ENCODE measurements at regions not wholly inside any gene's neighbourhood (a gene's known extent, or its start where the extent isn't known, plus 50 kb on each side); places are given as distances from the start of the nearest gene placed in this dataset.

DNA sequence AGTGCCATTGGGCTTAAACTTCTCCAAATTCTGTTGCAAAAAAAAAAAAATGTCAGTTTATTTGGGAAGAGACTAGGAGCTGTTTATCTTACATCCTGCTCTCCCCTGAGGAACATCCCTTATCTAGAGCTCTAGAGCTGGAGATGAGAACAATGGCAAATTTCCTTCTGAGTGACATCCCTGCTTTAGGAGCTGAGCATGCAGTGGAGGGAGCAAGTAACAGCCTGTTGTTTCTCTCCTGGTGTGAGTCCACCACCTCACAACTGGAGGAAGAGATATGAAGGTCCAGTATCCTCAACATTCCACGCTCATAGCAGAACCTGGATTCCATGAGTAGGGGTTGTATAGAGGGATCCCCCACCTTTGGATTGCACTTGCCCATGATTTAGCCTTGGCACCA lies 676.4 kb downstream of the PCDH18 start:
- no peak for DNase-seq (ENCODE audit: low read depth)

DNA sequence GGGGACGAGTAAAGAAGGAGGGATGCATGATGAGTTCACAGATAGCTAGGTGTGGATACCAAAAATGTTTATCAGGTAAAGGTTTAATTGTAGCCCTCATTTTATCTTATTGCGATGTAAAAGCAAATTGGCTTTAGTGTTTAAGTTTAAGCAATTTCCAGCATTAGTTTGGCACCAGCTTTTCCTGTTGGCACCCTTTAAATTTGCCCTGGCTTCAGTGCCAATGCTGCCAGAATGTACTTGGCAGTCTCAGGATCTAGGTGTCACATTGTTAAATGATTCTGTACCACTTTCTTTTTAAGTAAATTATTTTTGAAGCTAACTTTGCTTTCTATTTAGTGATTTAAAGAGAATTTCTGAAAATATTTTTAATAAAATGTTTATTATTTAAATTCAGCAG lies 681.8 kb downstream of the PCDH18 start:
- DNase-seq (ENCODE audit: low read depth): no peak

DNA sequence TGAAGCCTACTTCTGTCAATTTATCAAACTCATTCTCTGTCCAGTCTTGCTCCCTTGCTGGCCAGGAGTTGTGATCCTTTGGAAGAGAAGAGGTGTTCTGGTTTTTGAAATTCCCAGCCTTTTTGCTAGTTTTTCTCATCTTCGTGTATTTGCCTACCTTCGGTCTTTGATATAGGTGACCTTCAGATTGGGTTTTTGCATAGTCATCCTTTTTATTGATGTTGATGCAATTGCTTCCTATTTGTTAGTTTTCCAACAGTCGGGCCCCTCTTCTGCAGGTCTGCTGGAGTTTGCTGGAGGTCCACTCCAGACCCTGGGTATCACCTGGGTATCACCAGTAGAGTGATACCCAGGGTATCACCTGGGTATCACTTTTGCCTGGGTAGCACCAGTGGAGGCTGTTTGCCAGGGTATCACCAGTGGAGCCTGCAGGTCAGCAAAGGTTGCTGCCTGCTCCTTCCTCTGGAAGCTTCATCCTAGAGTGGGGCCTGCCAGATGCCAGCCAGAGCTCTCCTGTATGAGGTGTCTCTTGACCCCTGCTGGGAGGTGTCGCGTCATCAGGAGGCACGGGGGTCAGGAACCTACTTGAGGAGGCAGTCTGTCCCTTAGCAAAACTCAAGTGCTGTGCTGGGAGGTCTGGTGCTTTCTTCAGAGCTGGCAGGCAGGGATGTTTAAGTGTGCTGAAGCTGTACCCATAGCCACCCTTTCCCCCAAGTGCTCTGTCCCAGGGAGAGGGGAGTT lies 684.2 kb downstream of the PCDH18 start:
- DNase-seq (ENCODE audit: low read depth): no peak

DNA sequence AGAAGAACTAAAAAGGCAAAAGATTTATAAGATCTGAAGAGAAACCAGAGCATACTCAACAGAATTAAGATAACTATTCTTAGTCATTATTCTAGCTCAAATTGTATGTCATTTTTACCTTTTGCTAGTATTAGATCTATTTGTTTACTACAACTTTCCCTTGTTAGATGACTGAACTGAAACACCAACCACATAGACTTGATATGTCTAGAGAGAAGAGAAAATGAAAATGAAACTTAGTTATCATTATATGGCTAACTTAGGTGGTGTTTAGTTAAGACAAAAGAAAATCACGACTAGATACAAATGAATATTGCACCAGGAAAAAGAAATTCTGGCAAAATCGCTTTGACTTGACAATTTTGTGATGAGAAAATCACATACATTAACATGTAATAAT lies 690.8 kb downstream of the PCDH18 start:
- DNase-seq (ENCODE audit: low read depth): no peak

DNA sequence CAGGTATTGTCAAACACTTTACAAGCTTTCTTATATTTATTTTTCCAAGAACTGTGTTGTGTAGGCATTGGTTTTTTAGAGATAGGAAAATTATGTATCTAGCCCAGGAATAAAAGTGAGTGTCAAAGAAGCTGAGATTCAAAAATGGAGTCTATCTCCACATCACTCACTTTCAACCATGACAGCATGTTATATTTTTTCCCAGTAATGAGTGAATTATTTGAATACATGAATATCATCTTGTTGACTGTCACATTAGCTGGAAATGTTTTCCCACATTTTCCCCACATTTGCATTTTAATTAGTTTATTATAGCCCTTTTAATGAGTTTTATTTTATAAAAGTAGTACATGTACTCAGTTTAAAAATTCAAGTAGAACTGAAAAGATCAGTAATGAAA lies 693.7 kb downstream of the PCDH18 start:
- DNase-seq (ENCODE audit: low read depth): no peak

DNA sequence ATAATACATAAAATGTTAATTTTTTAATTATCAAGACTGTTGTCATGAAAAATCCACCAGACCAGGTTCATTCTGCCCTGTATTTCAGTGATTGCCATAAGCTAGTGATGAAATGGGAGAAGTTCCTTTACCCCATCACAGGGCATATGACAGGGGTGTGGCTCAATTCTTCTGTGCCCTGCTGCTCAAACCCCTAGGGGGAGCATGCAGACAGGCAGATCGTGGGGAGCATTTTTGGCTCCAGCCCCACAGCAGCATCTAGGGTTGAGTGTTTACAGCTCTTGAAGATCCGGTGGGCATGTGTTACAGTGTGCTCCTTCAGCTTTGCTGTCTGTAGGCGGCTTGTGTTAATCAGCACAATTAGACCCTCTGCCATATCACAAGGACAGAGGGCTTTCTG lies 700.7 kb downstream of the PCDH18 start:
- peak; percentile 4 for DNase-seq (ENCODE audit: low read depth)

DNA sequence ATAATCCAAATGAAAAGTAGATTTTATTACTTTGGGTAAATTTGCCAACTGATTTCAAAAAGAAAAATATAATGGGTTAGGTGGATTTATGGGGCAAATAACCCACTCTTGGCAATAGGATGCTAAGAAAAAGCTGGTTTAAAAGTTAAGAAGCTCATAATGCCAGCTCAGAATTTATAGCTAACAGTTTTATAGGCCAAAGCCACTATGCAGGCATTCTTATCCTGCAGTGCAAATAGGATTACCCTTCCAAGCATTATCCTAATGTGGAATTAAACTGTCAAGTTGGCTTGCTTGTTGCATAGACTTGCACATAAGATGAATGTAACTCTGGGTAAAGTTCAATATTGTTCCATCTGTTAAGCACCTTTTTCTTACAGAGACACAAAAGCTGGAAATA lies 703.0 kb downstream of the PCDH18 start:
- DNase-seq (ENCODE audit: low read depth): no peak

DNA sequence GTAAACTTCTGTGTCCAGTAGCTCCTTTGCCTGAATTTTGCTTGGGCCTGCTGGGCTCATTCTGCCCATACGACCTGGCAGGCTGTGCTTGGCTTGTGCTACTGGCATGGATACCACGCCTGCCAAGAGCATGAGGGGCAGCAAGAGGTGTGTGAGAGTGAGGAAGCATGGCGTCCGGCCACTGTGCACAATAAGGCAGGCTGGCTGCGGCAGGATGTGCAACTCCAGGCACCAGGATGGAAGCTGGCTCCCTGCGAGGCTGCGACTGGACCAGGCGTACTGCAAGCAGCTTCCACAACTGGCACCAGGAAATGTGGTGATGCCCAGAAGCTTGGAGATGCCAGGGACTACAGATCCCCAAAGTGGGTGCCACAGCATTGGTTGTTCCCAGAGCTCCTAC lies 709.3 kb downstream of the PCDH18 start:
- no peak for DNase-seq (ENCODE audit: low read depth)

DNA sequence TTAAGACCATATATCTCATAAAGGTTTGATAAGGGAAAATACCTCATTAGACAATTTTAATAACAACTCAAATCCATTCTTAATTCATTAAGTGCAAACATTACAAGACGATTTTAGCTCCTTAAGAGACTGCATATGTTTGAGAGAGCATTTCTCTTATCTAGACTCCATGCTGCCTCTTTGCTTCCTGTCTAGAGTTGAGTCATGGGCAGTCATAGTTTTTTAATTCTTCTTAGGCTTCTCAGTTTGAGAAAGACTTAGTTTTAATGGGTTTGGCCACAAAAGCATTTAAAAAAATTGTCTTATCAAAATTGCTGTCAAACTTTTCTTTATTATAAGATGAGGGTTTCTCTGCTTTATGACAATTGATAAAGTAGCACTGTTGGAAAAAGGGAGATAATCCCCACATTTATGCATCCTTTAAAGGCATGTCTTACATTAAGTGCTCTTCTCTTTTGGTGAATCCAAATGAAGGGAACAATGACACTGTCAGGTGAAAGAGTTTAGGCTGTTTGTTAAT lies 713.4 kb downstream of the PCDH18 start:
- DNase-seq (ENCODE audit: low read depth): peak; percentile 5

DNA sequence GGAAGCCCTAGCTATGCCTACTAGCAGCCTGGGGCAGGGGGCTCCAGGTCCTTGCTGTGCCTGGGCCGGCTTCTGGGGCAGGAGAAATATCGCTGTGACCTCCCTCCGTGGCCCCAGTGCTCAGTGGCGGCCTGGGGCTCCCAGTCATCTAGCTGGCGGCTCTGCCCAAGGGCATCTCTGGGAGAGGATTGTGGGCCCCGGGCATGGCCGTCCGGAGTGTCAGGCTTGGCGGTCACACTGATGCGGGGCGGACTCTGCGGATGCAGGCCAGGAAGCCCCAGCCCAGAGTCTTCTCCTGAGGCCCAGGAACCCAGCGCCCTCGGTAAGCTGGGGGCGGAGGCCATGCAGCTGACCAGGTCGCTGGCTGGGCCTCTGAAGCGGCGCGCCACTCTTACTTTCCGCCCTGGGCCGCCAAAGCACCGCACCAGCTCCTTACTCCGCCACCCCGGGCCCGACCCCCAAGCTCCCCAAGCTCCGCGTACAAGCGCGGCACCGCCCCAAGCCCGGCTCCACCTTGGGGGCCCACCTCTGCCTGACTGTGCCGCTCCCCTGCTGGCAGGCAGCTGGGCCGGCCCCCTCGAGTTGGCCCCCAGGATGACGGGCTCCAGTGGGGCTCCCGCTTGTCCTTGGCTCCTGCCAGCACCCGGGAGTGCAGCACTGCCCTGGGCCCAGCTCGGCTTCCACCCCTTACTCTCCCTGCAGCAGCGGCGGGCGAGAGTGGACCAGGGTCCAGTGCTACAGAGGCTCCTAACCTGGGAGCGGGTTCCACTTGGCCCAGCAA lies 720.0 kb downstream of the PCDH18 start:
- no peak for DNase-seq (ENCODE audit: low read depth)

DNA sequence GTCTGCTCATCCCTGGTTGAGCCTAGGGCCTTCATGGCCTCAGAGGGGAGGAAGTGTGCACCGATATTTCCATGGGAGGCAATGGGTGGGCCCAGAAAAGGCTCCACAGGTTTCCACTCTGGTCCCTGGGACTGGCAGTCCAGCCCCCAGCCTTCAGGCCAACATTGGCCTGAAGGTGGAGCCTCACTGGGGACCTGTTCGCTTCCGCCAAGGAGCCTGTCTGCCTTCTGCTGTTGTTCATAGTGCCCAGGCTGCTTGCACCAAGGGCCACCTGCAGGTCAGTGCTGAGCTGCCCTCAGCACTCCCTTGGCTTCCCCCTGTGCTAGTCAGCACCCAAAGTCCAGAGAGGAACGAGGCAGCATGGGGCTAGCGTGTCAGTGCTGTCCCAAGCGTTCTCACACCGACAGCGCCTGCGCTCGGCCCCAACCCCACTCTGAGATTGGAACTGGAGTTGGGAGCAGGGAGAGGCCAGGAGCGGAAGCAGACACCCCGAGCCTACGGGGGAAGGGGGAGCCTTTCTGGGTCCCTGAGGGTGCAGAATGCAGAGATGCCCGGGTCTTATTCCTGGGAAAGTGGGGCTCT lies 720.7 kb downstream of the PCDH18 start:
- no peak for DNase-seq (ENCODE audit: low read depth)

DNA sequence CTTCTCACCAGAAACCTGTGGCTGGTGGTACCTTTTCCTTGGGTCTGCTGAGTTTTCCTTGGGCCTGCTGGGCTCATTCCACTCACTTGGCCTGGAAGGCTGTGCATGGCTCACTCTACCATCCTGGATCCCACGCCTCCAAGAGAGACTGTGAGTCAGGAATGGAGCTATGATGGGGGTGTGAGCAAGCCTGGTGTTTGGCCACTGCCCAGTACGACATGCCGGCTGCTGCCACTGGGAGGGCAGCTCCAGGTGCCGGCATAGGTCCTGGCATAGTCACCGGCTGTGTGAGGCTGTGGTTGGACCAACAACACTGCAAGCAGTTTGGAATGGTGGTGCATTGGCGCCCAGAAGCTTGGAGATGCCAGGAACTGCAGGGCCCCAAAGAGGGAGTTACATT lies 721.7 kb downstream of the PCDH18 start:
- DNase-seq (ENCODE audit: low read depth): peak; percentile 7

DNA sequence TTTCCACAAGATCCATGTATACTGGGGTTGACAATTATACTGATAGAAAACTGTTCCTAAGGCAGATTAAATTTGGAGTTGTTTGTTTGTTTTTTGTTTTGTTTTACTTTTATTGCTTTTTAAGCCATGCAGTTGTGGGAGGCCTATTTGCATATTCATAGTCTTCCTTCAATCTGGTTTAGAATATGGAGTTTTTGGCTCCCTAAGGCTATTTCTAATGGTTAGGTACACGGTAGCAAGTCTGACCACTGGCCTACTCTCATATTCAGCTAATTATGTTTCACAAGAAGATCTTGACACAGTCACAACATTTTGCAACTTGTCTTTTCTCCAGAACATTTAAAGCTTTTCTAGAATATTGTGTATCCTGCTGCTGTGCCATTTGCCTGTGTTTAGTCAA lies 725.5 kb downstream of the PCDH18 start:
- no peak for DNase-seq (ENCODE audit: low read depth)

DNA sequence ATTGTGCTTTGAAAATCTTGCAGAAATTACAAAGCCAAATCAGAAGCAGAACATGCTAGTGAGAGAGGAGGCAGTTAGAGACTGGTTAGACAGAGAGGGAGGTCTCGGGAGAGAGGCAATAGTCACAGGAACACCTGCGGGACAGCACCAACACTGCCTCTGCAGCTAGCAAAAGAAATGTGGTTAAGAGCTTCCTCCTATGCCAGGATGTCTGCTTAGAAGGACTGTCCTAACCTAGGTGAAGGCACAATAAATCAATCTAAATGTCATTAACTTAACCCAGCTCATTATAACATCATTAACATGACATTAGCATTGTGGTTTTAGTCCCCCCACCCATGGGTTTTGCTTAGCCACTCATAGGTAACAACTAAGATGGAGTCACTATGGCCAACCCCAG lies 726.7 kb downstream of the PCDH18 start:
- DNase-seq (ENCODE audit: low read depth): no peak

DNA sequence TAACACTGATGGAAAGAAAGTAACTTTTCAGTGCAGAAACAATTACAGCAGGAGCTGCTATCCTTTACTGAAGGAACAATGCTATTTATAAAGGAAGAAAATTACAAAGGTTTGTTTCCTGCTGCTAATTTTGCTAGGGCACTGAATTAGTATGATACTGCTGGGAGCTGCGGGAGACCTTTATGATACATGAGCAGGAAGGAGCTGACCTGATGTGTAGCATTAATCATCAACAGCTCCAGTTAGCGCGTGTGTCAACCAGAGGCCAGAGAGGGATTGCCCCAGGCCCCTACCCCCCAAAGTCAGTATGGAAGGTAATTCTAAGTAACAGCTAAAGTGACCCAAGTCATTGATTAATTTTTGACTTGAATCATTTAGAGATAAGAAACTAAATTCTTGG lies 728.9 kb downstream of the PCDH18 start:
- DNase-seq (ENCODE audit: low read depth): no peak

DNA sequence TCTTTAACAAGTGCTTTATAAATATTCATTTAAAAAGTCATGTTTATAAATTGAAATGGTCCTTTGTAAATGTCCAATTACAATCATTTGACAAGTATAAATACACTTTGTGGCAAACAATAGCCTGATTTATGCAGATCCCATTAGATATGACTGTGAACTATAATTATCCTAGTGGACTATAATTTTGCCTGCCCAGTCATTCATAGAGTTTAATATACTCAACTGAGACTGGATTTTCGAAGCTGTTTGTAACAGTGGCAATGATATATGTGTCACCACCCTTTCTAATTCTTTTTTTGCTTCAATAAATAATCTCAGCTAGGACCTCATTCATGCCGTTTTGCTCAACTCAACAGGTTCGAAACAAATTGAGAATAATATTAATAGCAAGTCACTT lies 732.0 kb downstream of the PCDH18 start:
- no peak for DNase-seq (ENCODE audit: low read depth)

DNA sequence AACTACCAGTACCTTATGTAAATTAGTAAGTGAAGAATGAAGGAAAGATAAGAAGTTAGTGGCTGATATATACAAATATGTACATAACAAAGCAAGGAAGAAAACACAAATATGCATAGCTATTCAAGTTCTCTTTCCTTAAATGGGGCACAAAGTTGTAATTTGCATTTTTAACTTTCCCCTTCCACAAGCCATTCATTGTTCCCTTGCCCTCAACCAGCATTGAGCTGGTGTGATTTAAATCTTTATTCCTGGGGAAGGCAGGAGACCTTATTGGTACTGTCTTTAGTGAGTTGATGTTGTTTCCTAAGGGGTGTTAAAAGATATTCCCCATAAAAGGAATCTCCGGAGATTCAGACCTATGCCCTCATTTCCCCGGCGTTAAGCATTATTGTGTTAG lies 735.3 kb downstream of the PCDH18 start:
- DNase-seq (ENCODE audit: low read depth): no peak

DNA sequence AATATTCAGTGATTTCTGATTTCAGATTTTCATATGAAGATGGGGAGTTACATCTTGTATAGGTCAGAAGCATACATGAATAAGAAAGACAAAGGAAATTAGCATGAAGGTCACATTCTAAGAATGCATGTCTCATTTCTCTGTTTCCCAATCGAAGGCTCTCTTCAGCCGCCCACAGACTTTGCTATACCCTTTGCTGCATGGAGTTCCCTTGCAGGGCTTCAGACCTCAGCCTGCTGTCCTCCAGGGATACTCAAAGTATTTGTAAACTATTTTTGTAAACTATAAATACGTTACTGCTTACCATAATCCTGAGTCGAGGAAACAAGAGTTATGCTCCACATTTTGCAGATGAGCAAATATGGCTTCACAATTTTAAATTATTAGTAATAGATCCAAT lies 738.4 kb downstream of the PCDH18 start:
- DNase-seq (ENCODE audit: low read depth): no peak

DNA sequence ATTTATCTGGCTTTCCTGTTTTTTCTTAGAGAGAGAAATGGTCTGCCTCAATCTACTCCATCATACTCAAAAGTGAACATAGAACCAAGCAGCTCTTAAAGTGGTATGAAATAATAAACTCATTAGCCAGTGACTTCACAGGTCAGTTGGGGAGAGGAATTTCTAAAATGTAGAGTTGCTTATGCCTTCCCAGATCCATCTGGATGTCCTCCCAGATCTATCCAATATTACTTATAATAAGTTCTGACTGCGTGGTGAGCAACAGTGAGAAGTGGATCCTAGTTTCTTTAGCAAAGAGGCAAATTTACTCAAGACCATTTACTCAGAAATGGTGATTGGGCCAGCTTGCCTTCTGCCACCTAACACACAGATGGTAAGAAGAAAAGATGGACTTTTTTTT lies 748.0 kb downstream of the PCDH18 start:
- no peak for DNase-seq (ENCODE audit: low read depth)

DNA sequence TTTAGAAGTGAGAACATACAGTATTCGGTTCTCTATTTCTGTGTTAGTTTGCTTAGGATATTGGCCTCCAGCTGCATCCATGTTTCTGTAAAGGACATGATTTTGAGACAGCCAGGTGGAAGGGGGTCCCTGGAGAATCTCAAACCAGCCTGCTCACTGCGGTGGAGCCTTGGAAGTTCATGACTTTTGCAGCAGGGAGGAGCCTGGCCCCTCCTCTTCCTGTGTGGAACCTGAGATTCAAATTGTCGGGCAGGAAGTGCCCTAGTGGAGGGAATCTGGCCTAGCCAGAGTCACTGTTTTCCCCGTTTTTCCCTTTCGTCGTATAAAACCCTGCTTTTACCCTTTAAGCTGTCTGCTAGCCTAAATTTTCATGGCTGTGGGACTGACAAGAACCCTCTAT lies 762.6 kb downstream of the PCDH18 start:
- DNase-seq (ENCODE audit: low read depth): no peak

DNA sequence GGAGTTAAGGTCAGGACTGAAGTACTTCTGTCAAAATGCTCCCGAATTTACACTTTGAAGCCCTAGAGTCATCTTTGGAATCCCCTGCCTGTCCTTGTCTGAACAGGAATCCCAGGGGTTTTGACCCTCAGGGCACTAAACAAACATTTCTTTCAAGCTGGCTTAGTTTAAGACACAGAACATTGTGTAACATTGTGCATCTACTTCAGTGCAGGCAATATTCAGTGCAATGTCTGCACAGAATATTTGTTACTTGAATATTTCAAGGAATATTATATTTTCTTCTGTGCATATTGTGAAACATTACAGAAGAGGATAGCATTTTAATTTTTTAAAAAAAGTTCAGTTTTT lies 763.4 kb downstream of the PCDH18 start:
- DNase-seq (ENCODE audit: low read depth): peak; percentile 5

DNA sequence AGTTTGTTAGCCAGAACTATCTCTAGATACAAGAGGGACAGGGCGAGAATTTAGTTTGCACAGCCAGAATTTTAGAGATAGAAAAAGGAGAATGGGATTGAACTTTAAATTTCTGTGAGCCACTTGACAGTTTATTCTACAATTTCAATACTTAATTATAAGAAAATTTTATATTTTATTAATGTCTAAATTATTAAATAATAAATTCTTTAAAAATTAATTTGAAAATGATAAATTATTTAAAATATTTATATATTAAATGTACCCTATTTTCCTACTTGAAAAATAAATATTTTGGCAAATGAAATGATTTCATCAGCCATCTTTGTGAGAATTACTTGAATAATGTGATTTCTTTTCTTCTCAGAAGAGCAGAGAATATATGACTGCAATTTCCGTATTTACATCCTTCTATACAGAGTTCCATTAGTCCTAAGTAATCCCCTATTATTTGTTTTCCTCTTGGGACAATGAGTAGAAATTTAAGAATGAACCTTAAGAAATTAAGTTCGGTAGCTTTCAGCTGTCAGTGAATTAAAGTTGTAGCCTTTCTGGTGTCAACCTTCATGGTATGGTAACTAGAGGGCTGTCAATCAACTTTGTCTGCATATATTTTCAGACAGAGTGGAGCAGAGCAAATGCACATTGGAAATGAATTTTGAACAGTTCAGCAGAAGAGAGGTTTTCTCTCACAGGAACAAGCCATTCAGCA lies 763.9 kb downstream of the PCDH18 start:
- no peak for DNase-seq (ENCODE audit: low read depth)
